H1 (cell line): ENCODE measurements at regions not wholly inside any gene's neighbourhood (a gene's known extent, or its start where the extent isn't known, plus 50 kb on each side); places are given as distances from the start of the nearest gene placed in this dataset.

Experiments used
- USF2 ChIP-seq: IDR thresholded peaks from 2 replicates; pipeline ENCODE4 v1.6.1; 2011; ENCODE audit warnings: low read length, improper control_type of control experiment

DNA sequence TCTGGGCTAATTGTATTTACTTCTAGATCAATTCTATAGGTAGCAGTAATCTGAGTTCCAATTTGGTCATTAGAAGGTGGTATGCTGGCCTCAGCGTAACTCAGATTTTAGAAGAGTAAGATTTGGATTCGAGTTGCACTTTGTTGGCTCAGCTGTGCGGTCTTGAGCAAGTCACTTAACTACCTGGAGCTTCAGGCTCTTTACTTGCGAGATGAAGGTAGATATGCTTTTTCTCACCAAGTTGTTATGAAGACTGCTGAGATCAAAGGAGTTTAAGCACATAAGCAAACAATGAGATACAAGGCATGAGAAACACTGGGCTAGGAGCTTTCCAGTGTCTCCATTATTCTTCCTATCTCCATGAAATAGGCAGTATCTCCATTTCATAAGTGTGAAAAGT is 133.8 kb upstream of the RANBP3L start (continued):
- TF ChIP-seq USF2 = no peak
